ENCODE measurements at regions not wholly inside any gene's neighbourhood (a gene's known extent, or its start where the extent isn't known, plus 50 kb on each side); places are given as distances from the start of the nearest gene placed in this dataset.
"Not testable (repeated sequence)": the region's sequence is repeated elsewhere in the genome, so short reads cannot be mapped to it uniquely, and the experiment has no call there.

DNA sequence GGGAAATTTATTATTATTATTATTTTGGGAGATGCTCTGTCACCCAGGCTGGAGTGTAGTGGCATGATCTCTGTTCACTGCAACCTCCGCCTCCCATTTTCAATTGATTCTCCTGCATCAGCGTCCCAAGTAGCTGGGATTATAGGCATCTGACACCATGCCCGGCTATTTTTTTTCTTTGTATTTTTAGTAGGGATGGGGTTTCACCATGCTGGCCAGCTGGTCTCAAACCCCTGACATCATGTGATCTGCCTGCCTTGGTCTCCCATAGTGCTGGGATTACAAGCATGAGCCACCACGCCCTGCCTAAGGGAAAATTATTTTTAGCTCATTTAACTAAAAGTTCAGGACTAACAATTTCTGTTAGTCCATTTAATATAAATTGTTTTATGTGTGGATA is 109.2 kb upstream of the SESTD1 start:
- H3K4me1 ChIP-seq (ENCODE audit: control insufficient read depth, extremely low read depth, insufficient read depth, low read length): no peaks in the 10 kb centered on the region
- POLR2A ChIA-PET: no interaction called here
- CTCF ChIA-PET: interaction anchor here (0.6 to 0.7 kb wide), 2 partner anchors 168 to 351 kb away, joined by 3 read pairs; no protein-coding TSS in a partner anchor
- FAIRE-seq (no peak), DNase-seq (ENCODE audit: low read depth, low spot score) (no peak)
- H3K79me2 ChIP-seq (ENCODE audit: control insufficient read depth, insufficient read depth, low read length): no peaks in the 10 kb centered on the region
- H2AFZ ChIP-seq (ENCODE audit: low read depth, low read length): no peak overlapping the region
- H3K4me3 ChIP-seq (replicated peaks in 1 of 3; ENCODE audit: insufficient read depth in 1 of 3, low read depth in 1 of 3, low read length in 3 of 3): no peak overlapping the region
- no peaks in the 10 kb centered on the region for H3K36me3 ChIP-seq (ENCODE audit: control insufficient read depth in 2 of 2, extremely low read depth in 1 of 2, insufficient read depth in 2 of 2, low read length in 2 of 2)
- H3K9me3 ChIP-seq (replicated peaks; ENCODE audit: control insufficient read depth, insufficient read depth, low read length): no peaks in the 10 kb centered on the region
- BruUV-seq (replicated peaks): no TSS peak
- no peak overlapping the region for H3K4me2 ChIP-seq (ENCODE audit: insufficient read depth, low read length)
- TF ChIP-seq EZH2 (IDR thresholded peaks at IDR 0.05; ENCODE audit: borderline replicate concordance, low read depth, low read length, severe bottlenecking) (no peak), JUN (IDR thresholded peaks at IDR 0.05; ENCODE audit: borderline replicate concordance, insufficient read depth, insufficient read length, low read depth) (no peak), POLR2A (IDR thresholded peaks at IDR 0.05; ENCODE audit: low read depth, low read length) (no peak), GATA2 (IDR thresholded peaks at IDR 0.05; ENCODE audit: insufficient read depth, insufficient read length, low read depth, low read length) (no peak), MYC (IDR thresholded peaks at IDR 0.05; ENCODE audit: low read depth, low read length) (no peak), POLR2AphosphoS5 (IDR thresholded peaks at IDR 0.05; ENCODE audit: insufficient read depth, low read depth, low read length) (no peak), FOS (IDR thresholded peaks at IDR 0.05; ENCODE audit: borderline replicate concordance, insufficient read depth, low read length) (no peak)
- TF ChIP-seq, protein P1, sequence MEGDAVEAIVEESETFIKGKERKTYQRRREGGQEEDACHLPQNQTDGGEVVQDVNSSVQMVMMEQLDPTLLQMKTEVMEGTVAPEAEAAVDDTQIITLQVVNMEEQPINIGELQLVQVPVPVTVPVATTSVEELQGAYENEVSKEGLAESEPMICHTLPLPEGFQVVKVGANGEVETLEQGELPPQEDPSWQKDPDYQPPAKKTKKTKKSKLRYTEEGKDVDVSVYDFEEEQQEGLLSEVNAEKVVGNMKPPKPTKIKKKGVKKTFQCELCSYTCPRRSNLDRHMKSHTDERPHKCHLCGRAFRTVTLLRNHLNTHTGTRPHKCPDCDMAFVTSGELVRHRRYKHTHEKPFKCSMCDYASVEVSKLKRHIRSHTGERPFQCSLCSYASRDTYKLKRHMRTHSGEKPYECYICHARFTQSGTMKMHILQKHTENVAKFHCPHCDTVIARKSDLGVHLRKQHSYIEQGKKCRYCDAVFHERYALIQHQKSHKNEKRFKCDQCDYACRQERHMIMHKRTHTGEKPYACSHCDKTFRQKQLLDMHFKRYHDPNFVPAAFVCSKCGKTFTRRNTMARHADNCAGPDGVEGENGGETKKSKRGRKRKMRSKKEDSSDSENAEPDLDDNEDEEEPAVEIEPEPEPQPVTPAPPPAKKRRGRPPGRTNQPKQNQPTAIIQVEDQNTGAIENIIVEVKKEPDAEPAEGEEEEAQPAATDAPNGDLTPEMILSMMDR (IDR thresholded peaks at IDR 0.05; ENCODE audit: extremely low read depth in 1 of 2, insufficient read depth in 1 of 2, low read depth in 1 of 2, low read length in 2 of 2): no peak
- TF ChIP-seq, protein P2, sequence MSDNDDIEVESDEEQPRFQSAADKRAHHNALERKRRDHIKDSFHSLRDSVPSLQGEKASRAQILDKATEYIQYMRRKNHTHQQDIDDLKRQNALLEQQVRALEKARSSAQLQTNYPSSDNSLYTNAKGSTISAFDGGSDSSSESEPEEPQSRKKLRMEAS (IDR thresholded peaks at IDR 0.05; ENCODE audit: insufficient read depth, insufficient read length): no peak
- dilution Hi-C loops (cut with MboI; ENCODE audit: extremely low pct_ligation_motif_present, low sequenced_read_pairs) (no loop called here), intact Hi-C loops (cut with micrococcal nuclease) (no loop called here)
- no peaks in the 10 kb centered on the region for H3K9me1 ChIP-seq (replicated peaks; ENCODE audit: control insufficient read depth, extremely low read depth, insufficient read depth, low read length)
- no peak overlapping the region for H3K27ac ChIP-seq (ENCODE audit: insufficient read depth, low read depth, low read length)
- H4K20me1 ChIP-seq (replicated peaks; ENCODE audit: control insufficient read depth, extremely low read depth, insufficient read depth, low read length): no peaks in the 10 kb centered on the region
- no peak overlapping the region for H3K9ac ChIP-seq (replicated peaks; ENCODE audit: extremely low read depth, insufficient read depth, low read length)
- no peaks in the 10 kb centered on the region for H3K27me3 ChIP-seq (ENCODE audit: control insufficient read depth in 2 of 2, insufficient read depth in 2 of 2, low read length in 2 of 2)

DNA sequence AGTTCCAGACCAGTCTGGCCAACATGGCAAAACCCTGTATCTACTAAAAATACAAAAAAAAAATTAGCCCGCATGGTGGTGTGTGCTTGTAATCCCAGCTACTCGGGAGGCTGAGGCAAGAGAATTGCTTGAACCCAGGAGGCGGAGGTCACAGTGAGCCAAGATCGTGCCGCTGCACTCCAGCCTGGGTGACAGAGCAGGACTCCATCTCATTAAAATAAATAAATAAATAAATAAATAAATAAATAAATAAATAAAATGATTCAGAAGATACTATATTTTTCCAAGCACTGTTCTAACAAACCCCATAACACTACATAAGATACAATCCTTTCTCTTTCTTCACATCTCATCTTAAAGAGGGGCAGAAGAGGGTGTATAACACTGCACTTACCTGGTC is 100.9 kb upstream of the SESTD1 start:
- FAIRE-seq; H3K27ac ChIP-seq (ENCODE audit: insufficient read depth, low read depth, low read length); BruUV-seq (replicated peaks); H3K9me3 ChIP-seq (replicated peaks; ENCODE audit: control insufficient read depth, insufficient read depth, low read length); H3K9me1 ChIP-seq (replicated peaks; ENCODE audit: control insufficient read depth, extremely low read depth, insufficient read depth, low read length); CTCF ChIA-PET; H3K9ac ChIP-seq (replicated peaks; ENCODE audit: extremely low read depth, insufficient read depth, low read length); H4K20me1 ChIP-seq (replicated peaks; ENCODE audit: control insufficient read depth, extremely low read depth, insufficient read depth, low read length); H3K27me3 ChIP-seq (ENCODE audit: control insufficient read depth in 2 of 2, insufficient read depth in 2 of 2, low read length in 2 of 2); H3K36me3 ChIP-seq (ENCODE audit: control insufficient read depth in 2 of 2, extremely low read depth in 1 of 2, insufficient read depth in 2 of 2, low read length in 2 of 2); dilution Hi-C loops (cut with MboI; ENCODE audit: extremely low pct_ligation_motif_present, low sequenced_read_pairs); H3K4me1 ChIP-seq (ENCODE audit: control insufficient read depth, extremely low read depth, insufficient read depth, low read length); POLR2A ChIA-PET; DNase-seq (ENCODE audit: low read depth, low spot score); H3K79me2 ChIP-seq (ENCODE audit: control insufficient read depth, insufficient read depth, low read length); H3K4me2 ChIP-seq (ENCODE audit: insufficient read depth, low read length); H2AFZ ChIP-seq (ENCODE audit: low read depth, low read length); H3K4me3 ChIP-seq (replicated peaks in 1 of 3; ENCODE audit: insufficient read depth in 1 of 3, low read depth in 1 of 3, low read length in 3 of 3); intact Hi-C loops (cut with micrococcal nuclease): not testable (repeated sequence)
